ENCODE measurements at regions not wholly inside any gene's neighbourhood (a gene's known extent, or its start where the extent isn't known, plus 50 kb on each side); places are given as distances from the start of the nearest gene placed in this dataset.

- TF ChIP-seq, protein P1, sequence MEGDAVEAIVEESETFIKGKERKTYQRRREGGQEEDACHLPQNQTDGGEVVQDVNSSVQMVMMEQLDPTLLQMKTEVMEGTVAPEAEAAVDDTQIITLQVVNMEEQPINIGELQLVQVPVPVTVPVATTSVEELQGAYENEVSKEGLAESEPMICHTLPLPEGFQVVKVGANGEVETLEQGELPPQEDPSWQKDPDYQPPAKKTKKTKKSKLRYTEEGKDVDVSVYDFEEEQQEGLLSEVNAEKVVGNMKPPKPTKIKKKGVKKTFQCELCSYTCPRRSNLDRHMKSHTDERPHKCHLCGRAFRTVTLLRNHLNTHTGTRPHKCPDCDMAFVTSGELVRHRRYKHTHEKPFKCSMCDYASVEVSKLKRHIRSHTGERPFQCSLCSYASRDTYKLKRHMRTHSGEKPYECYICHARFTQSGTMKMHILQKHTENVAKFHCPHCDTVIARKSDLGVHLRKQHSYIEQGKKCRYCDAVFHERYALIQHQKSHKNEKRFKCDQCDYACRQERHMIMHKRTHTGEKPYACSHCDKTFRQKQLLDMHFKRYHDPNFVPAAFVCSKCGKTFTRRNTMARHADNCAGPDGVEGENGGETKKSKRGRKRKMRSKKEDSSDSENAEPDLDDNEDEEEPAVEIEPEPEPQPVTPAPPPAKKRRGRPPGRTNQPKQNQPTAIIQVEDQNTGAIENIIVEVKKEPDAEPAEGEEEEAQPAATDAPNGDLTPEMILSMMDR (IDR thresholded peaks at IDR 0.05) = no peak
- TF ChIP-seq EP300 (IDR thresholded peaks at IDR 0.05) = no peak
These were observed 184.9 kb upstream of the LNX1 start for GRCh38 chr4:53776141-53776540.

Data from tibial nerve (tissue), 4 donors.